GM18511 (cell line): ENCODE measurements at regions not wholly inside any gene's neighbourhood (a gene's known extent, or its start where the extent isn't known, plus 50 kb on each side); places are given as distances from the start of the nearest gene placed in this dataset.

Experiments used
- ATAC-seq: cut with Tn5 transposase; IDR thresholded peaks from one replicate; pipeline ENCODE4 v1.9.1; 2021; ENCODE audit warnings: mild to moderate bottlenecking, moderate library complexity; ENCODE audit not compliant: unreplicated experiment

DNA sequence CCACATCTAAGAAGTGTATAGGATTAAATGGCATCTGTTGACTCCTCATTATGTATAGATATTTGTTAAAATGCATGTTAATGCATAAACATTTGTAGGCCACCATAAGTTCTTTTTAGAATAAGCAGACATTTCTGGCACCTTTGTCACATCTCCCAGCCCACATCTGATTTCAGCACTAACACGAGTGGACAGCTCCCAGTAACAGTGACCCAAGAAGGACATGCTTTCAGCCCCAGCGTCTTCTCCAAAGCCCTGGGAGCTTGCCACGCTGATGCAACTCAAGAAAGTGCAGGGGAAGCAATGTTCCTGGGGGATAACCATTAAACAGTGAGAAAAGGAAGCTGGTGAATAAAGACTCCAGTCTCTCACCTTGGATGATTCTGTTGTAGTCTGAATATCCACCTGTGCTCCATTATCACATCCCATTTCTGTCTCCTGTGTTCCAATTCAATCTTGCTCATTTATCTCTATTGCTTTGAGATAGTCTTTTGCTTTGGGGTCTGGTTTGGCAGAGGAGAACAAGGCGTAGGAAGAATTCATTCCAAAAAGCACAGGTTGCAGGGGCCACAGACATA, 182.6 kb upstream of the THSD7B start:
- no peak for ATAC-seq

GRCh38 chr2:136572335-136572734, 193.0 kb upstream of the THSD7B start:
- ATAC-seq = no peak

DNA sequence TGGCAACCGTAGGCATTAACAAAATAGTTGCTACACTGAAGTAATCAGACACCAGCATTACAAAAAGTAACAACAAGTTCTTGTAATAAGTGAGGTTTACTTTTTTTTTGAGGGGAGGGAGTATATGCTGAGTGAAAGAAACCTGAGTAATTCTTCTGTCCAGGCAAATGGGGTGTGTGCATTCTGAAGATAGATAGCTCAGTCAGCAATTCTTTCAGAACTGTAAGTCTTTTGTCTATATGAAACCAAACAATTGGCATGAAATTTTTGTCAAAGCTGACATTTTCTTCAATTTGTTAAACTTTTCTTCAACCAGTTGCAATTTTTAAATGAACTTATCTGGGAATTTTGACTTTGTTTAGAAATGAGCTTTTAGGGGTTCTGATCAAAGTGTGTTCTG, 208.1 kb upstream of the THSD7B start:
- no peak for ATAC-seq

DNA sequence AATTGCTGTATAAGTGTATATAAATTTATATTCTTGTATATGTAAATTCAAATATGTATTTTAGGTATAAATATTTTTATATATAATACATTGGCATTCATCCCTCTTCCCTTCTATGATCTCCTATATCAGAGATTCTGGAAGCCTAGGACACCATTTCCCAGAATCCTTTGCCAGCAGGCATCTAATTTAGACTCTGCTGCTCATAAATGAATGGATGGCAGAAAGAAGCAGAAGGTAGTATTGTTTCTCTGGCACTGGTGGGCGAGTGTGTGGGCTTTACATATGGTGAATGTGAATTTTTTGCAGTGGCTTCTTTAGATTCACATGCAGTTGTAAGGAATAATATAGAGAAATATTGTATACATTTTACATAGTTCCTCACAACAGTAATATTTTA, 215.2 kb upstream of the THSD7B start:
- no peak for ATAC-seq

DNA sequence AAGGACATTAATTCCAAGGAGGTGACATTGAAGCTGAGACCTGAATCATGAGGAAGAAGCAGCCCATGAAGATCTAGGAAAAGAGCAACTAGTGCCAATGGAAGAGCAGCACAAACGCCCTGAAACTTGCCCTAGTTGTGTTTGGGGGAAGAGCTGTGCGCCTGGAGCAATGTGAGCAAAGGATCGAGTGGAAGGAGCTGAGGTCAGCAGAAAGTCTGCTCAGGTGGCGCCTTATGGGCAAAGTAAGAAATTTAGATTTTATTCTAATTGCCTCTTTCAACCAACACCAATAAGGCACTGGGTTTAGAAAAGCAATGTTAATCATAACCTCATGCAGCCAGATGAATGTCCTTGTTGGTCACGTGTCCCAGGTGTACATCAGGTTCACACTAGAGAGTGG, 226.0 kb upstream of the THSD7B start:
- ATAC-seq = no peak

DNA sequence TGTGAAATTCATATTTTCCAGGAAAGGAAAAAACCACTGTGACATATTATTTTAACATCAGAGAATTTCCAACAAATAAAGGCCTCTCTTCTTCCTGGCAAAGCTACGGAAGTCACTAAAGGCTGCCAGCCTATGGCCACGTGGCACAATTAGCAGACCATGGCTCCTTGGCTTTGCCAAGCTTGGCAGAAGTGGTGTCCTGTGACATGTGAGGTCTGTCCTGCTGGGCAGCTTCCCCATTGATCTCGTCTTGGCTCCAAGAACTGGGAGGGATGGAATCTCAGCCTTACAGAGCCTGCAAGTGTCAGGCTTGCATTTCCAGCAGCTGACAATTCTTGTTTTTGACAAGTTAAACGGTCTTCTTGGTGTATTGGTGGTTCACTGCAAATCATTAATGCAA, 226.9 kb upstream of the THSD7B start:
- ATAC-seq = no peak

DNA sequence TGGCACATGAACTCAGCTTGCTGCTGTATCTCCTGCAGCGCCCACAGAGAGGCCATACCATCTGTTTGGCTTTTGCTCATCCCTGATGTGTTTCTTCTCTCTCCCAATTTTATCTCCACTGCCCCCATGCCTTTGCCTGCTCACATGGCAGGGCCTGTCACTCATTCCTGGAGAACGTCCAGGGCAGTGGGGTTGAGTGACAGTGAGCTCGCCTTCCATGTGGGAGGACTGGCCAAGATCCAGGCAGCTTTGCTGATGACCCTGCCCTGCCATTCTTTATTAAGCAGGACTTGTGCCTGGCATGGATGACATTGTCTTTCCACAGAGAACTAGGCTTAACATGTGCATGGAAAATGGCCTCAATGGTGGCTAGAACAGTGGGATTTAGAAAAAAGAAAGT, 230.5 kb upstream of the THSD7B start:
- ATAC-seq = no peak

DNA sequence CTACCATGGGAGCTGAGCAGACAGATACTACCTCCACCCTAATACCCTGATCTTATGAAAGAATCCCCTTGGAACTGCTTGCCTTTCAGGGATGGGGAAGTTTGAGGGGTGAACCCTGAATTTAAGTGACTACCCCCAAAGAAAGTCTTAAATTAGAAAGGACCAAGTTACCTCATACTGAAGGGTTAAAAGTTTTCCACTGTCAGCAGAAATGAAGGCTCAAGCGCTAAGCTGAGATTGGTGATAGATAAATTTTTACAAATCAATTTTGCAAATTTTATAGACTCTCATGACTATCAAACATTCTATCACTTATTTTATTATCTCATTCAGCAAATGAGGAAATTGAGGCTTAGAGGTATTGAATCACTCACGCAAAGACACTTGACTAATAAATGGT, 233.2 kb upstream of the THSD7B start:
- no peak for ATAC-seq

DNA sequence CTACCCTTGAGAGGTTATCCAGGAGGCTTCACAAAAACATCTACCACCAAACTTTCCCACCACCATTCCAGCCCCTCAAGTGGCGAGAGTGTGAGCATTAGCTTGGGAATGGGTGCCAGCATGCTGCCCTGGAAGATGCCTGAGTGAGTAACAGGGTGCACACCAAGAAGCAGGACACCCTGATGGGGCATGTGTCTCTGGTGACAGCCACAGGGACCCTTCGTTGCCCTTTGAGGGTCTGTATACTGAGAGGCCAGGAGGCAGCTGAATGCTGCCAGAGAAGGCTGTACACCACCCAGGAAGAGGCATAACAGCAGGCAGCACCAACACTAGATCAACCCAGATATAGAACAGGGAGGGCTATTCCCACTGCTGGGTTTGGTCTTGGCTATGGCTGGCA, 233.6 kb upstream of the THSD7B start:
- ATAC-seq = no peak

GRCh38 chr2:136530146-136530545, 235.2 kb upstream of the THSD7B start:
- ATAC-seq = no peak

GRCh38 chr2:136527560-136527959, 237.8 kb upstream of the THSD7B start:
- ATAC-seq = no peak

- ATAC-seq = no peak
Measured at GRCh38 chr2:136522724-136523123, 242.6 kb upstream of the THSD7B start.

DNA sequence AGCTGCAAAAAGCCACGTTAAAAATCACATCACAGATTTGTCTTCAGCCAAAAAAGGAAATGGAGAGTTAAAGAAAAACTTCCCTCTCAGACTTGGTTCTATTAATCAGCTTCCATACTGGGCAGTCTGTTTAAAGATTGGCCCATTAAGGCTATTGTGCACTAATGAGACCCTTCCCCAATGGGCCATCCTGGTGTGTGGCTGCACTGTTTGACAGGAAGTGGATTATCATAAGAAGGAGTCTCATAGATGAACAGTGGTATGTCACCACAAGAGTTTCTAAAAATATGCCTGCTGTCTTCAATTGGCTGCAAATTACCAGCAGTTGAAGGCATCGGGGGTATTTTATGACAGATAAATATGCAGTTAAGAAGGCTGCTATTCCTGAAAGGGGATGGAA, 247.6 kb upstream of the THSD7B start:
- ATAC-seq = no peak

DNA sequence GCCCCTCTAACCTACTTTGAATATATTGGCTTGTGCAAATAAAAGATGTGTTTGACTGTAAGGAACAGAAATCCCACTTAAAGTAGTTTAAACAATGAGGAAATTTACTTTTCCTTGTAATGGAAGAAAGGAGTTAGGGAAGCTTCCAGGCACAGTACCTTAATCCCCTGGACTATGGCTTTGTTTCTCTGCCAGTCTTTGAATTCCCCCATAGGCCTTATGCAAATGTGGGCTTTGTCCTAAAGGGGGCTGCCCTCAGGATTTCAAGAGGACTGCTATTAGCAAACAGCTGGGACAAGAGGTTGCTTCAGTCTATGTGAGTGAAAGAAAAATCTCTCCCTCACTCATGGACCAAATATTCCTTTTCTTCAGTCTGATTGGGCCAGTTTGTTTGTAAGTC, 255.1 kb upstream of the THSD7B start:
- ATAC-seq = no peak

DNA sequence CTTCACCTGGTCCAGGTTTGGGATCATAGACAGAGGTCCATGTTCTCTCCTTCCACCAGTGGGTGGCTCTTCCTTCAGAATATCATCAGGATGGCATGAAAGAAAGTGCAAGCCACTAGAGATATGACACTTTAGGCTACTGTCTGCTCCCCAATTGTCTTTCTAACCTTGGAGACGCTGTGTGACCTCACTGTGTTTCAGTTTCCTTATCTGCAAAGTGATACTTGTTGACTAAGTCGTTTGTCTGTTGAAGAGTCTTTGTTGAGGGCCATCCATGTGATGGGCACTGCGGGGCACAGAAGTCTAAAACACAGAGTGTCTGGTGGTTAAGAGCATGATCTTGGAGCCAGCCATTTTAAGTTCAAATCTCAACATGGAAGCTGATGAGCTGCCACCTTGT, 259.9 kb upstream of the THSD7B start:
- ATAC-seq = no peak

DNA sequence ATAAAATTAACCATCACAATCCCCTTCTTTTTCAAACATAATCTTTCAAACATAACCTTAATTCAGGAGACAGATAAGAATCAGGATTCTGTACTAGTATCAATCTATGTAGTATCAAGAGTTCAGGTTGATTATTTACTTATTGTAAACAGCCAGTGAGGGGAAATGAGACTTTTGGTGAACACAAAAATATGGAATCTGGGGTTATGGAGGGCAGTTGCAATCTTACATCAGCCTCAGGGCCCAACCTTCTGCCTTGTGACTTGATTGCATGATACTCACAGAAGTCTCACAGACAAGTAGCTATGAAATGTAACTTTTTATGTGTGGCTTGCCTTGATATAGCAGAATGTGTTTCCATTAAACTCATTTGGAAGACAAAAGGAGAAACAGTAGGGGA, 262.7 kb upstream of the THSD7B start:
- no peak for ATAC-seq

DNA sequence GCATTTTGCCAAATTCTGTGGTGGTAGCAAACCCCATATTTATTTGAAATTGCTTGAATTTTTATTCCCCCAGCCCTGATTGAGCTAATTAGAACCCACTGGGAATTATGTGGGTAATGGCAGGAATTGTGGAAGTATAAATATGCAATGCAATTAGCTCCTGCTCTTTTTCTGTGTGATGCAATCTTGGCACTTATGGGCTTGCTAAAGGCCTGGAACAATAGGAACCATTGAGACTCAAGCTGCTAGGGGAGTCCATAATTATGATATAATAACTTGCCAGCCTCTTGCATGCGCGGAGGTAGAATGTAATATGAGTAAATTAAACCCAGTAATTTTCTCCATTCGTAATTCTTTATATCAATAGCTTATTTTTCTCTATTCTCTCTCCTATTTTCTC, 267.6 kb upstream of the THSD7B start:
- no peak for ATAC-seq

- no peak for ATAC-seq
Measured at GRCh38 chr2:136496966-136497365, 268.4 kb upstream of the THSD7B start.

GRCh38 chr2:136495636-136496035, 269.7 kb upstream of the THSD7B start:
- ATAC-seq = peak; percentile 75

GRCh38 chr2:136492901-136493300, 272.4 kb upstream of the THSD7B start:
- no peak for ATAC-seq

DNA sequence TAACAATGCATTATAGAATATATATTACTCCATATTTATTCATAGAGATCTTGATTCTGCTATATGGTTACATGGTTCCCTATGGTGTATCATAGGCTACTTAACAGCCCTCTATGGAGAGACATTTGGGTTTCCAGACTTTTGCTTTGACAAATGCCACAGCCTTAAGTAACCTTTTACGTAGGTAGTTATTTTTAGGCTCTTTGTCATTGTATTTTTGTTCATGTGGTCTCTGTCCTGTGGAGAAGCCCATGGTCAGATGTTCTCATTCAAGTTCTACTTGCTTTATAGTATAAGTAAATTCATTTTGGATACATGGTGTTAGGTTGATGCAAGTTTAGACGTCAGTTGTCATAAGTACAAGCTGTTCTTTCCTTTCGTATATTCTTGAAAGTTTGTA, 275.2 kb upstream of the THSD7B start:
- ATAC-seq = no peak

GRCh38 chr2:136487421-136487820, 277.9 kb upstream of the THSD7B start:
- ATAC-seq = no peak

GRCh38 chr2:136486115-136486514, 279.2 kb upstream of the THSD7B start:
- peak; percentile 67 for ATAC-seq

DNA sequence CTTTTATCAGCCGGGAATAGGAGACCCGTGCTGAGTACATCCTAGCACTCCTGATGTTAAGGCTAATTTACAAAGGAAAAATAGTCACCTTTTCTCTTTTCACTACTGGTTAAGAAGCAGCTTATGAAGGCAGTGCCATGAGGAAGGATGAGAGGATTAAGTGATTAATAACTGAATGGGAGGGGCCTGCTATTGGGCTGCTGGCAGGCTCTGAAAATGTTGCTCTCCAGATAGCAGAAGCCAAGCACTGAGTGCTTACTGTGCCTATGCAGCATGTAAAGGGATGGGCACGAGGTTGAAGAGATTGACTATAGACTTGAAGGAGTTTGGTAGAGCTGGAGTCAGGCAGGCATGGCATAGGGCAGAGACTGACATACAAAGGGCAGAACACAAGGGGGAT, 282.4 kb upstream of the THSD7B start:
- no peak for ATAC-seq
